Mesothelial cell of epicardium (in vitro differentiated cells): ENCODE measurements at regions not wholly inside any gene's neighbourhood (a gene's known extent, or its start where the extent isn't known, plus 50 kb on each side); places are given as distances from the start of the nearest gene placed in this dataset.

ENCODE experiments used
- DNase-seq, 2 experiments: peaks; one replicate each; pipeline ENCODE4 v3.0.0; 2021; ENCODE audit warnings: low spot score in 2 of 2; ENCODE audit not compliant: unreplicated experiment in 2 of 2
- H3K27ac Mint-ChIP-seq: 2 replicates; pipeline ENCODE4 v1.8.0; 2021; ENCODE audit warnings: mixed read lengths
- H3K27me3 Mint-ChIP-seq: 2 replicates; pipeline ENCODE4 v1.8.0; 2021; ENCODE audit warnings: low read depth, mixed read lengths
- H3K36me3 Mint-ChIP-seq: 2 replicates; pipeline ENCODE4 v1.8.0; 2021; ENCODE audit warnings: mixed read lengths
- H3K4me1 Mint-ChIP-seq: 2 replicates; pipeline ENCODE4 v1.8.0; 2021; ENCODE audit warnings: mixed read lengths
- H3K4me3 Mint-ChIP-seq: 2 replicates; pipeline ENCODE4 v1.8.0; 2021; ENCODE audit warnings: mild to moderate bottlenecking, moderate library complexity, mixed read lengths
- H3K9me3 Mint-ChIP-seq: 2 replicates; pipeline ENCODE4 v1.8.0; 2021; ENCODE audit warnings: mixed read lengths
- TF ChIP-seq, protein P1 (sequence below): fragments of 200-600 bp; sonication (generic); IDR thresholded peaks from one replicate; pipeline ENCODE4 v1.5.0; 2021; ENCODE audit warnings: antibody characterized with exemption; ENCODE audit not compliant: unreplicated experiment

DNA sequence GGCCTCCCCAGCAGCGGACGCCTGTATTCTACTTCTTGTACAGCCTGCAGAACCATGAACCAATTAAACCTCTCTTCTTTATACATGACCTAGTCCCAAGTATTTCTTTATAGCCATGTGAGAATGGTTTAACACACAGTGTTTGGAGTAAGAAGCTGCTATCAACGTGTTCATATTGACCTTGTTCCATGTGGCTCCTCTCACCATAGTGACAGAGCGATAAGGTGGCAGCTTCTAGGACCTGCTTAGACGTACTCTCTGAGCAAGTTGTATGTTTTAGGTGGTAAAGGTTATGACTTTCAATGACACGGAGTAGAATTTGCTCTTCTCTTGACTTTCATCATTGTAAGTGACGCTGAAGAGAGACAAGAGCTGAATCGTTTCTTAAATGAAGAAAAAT lies 157.7 kb upstream of the SLCO3A1 start:
- peaks cover 12% of the 10 kb centered on the region for H3K27me3 Mint-ChIP-seq
- TF ChIP-seq, protein P1, sequence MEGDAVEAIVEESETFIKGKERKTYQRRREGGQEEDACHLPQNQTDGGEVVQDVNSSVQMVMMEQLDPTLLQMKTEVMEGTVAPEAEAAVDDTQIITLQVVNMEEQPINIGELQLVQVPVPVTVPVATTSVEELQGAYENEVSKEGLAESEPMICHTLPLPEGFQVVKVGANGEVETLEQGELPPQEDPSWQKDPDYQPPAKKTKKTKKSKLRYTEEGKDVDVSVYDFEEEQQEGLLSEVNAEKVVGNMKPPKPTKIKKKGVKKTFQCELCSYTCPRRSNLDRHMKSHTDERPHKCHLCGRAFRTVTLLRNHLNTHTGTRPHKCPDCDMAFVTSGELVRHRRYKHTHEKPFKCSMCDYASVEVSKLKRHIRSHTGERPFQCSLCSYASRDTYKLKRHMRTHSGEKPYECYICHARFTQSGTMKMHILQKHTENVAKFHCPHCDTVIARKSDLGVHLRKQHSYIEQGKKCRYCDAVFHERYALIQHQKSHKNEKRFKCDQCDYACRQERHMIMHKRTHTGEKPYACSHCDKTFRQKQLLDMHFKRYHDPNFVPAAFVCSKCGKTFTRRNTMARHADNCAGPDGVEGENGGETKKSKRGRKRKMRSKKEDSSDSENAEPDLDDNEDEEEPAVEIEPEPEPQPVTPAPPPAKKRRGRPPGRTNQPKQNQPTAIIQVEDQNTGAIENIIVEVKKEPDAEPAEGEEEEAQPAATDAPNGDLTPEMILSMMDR = no peak
- DNase-seq = no peak
- H3K36me3 Mint-ChIP-seq = no peaks in the 10 kb centered on the region
- H3K27ac Mint-ChIP-seq = no peak overlapping the region
- H3K4me1 Mint-ChIP-seq = peaks cover 10% of the 10 kb centered on the region
- H3K9me3 Mint-ChIP-seq = no peaks in the 10 kb centered on the region
- H3K4me3 Mint-ChIP-seq = no peak overlapping the region

DNA sequence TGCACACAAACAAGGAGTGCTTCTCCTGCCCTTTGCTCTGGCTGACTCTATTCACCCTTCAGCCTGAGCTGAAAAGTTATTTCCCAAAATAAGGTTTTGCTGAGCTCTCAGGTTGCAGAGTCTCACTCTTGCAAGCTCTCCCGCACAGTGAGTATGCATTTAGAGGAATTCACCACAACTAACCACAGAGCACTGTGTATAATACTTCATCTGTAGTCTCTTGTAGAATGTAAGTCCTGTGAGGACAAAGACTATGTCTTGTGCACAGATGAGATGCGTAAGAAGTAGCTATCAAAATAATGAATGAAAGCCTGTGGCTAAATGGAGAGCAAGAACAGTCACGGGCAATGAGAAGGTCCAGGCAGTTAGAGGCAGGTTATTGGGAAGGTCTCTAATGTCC lies 156.5 kb upstream of the SLCO3A1 start:
- peaks cover 10% of the 10 kb centered on the region for H3K4me1 Mint-ChIP-seq
- H3K27me3 Mint-ChIP-seq = peaks cover 22% of the 10 kb centered on the region
- DNase-seq = no peak
- TF ChIP-seq, protein P1 = no peak
- no peak overlapping the region for H3K27ac Mint-ChIP-seq
- no peaks in the 10 kb centered on the region for H3K9me3 Mint-ChIP-seq
- no peaks in the 10 kb centered on the region for H3K36me3 Mint-ChIP-seq
- no peak overlapping the region for H3K4me3 Mint-ChIP-seq

DNA sequence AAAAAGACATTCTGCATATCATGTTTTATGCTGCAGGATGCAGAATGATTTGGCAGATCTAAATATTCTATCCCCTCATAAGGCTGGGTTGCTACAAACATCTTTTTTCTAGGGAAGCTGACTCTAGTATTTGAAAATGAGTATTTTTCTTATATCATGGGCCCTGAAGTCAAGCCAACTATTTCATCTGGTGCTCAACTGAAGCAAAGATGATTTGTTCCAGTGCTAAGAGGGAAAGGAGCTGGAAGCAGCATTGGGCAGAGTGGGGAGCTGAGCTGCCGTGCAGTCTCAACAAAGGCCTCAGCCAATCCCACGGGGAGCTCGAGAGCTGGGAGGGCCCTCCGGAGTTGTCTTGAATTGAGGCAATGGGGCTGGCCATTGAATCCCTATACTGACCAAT lies 155.3 kb upstream of the SLCO3A1 start:
- Mint-ChIP-seq H3K36me3 (no peaks in the 10 kb centered on the region), H3K27me3 (peaks cover 30% of the 10 kb centered on the region), H3K27ac (no peak overlapping the region), H3K4me1 (peaks cover 10% of the 10 kb centered on the region), H3K9me3 (no peaks in the 10 kb centered on the region), H3K4me3 (no peak overlapping the region)
- TF ChIP-seq, protein P1 = no peak
- no peak for DNase-seq

DNA sequence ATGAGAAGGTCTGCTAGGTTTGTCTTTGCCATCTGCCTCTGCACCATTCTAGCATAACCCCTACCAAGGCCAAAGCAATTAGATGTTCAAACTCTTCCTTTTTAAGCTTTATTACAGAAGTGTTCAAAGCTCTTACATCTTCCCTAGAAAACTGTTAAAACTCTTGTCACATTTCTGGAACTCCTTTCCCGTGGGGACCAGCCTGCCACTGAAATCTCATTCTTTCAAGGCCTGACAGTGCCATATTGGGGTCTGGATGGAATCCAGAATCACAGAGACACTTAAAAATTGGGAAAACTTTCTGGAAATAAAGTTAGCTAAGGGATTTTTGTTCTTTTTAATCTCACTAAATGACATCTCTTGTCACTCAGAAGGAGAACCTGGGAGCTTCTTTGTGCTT lies 153.8 kb upstream of the SLCO3A1 start:
- Mint-ChIP-seq H3K4me3 (no peak overlapping the region), H3K27ac (no peak overlapping the region), H3K36me3 (no peaks in the 10 kb centered on the region), H3K27me3 (peaks cover 45% of the 10 kb centered on the region), H3K9me3 (no peaks in the 10 kb centered on the region), H3K4me1 (no peaks in the 10 kb centered on the region)
- TF ChIP-seq, protein P1 = no peak
- DNase-seq = no peak

DNA sequence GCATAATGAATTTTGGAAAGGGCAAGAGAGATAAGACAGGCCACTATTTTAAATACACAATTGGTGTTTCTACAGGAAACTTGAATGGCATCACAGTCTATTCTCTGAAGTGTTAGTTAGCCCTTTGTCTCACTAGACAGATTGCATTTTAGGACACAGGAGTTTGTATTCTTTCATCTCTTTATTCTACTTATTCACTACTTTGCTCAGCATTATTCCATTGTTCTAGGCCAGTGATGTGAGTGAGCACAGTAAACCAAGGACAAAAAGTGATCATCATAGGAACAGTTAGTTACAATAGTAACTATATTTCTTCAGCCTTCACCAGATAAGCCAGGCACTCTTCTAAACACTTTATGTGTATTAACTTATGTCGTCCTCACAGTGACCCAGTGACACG lies 150.2 kb upstream of the SLCO3A1 start:
- peaks cover 58% of the 10 kb centered on the region for H3K27me3 Mint-ChIP-seq
- no peaks in the 10 kb centered on the region for H3K4me1 Mint-ChIP-seq
- H3K36me3 Mint-ChIP-seq = no peaks in the 10 kb centered on the region
- no peak for DNase-seq
- no peak overlapping the region for H3K27ac Mint-ChIP-seq
- TF ChIP-seq, protein P1 = no peak
- H3K4me3 Mint-ChIP-seq = no peak overlapping the region
- H3K9me3 Mint-ChIP-seq = no peaks in the 10 kb centered on the region

DNA sequence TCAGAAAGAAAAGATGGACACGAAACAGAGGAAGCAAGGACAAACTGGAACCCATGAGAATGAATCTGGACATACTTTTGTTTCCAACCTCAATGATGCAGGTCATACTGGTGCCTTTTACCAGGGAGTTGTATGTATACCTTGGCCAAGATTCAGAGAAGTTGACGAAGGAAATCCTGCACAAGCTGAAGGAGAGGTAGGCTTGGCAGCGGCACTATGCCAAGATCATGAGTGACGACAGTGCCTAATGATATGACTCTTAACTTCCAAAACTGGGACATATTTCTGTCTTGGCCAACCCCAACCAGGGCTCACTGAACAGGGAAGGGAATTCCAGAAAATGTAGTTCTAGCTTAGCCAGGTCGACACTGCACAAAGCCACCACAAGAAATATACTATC lies 149.2 kb upstream of the SLCO3A1 start:
- Mint-ChIP-seq H3K27ac (no peak overlapping the region), H3K4me3 (no peak overlapping the region), H3K27me3 (peaks cover 58% of the 10 kb centered on the region), H3K9me3 (no peaks in the 10 kb centered on the region), H3K36me3 (no peaks in the 10 kb centered on the region), H3K4me1 (no peaks in the 10 kb centered on the region)
- DNase-seq = no peak
- TF ChIP-seq, protein P1 = no peak
